Activated CD4-positive, alpha-beta T cell treated with anti-CD3 and anti-CD28 coated beads, Interleukin-2, amount 10 ng/mL, durations not matched to agents 7 days and 5 days (primary cell): ENCODE measurements at regions not wholly inside any gene's neighbourhood (a gene's known extent, or its start where the extent isn't known, plus 50 kb on each side); places are given as distances from the start of the nearest gene placed in this dataset.
"Not testable (repeated sequence)": the region's sequence is repeated elsewhere in the genome, so short reads cannot be mapped to it uniquely, and the experiment has no call there.

ENCODE experiments used
- CTCF ChIA-PET: fragments of 350-600 bp; sonication (Branson Sonifier 250); formaldehyde crosslinking; loops from one replicate; lab custom pipeline; 2021; ENCODE audit warnings: antibody characterized with exemption; lab: Charles Lee
- POLR2A ChIA-PET: fragments of 350-600 bp; sonication (Branson Sonifier 250); formaldehyde crosslinking; loops from one replicate; lab custom pipeline; 2021; ENCODE audit warnings: antibody characterized with exemption; lab: Charles Lee
- DNase-seq: peaks from one replicate; pipeline ENCODE4 v3.0.0-alpha.2; 2020
- H3K27ac Mint-ChIP-seq: one replicate; pipeline ENCODE4 v1.8.0; 2021; ENCODE audit warnings: mild to moderate bottlenecking, moderate library complexity, mixed read lengths
- H3K27me3 Mint-ChIP-seq: one replicate; pipeline ENCODE4 v1.8.0; 2021; ENCODE audit warnings: mixed read lengths
- H3K36me3 Mint-ChIP-seq: one replicate; pipeline ENCODE4 v1.8.0; 2021; ENCODE audit warnings: low read depth, mixed read lengths
- H3K4me1 Mint-ChIP-seq: one replicate; pipeline ENCODE4 v1.8.0; 2021; ENCODE audit warnings: mixed read lengths
- H3K4me3 Mint-ChIP-seq: one replicate; pipeline ENCODE4 v1.8.0; 2021; ENCODE audit warnings: mild to moderate bottlenecking, moderate library complexity, mixed read lengths
- H3K9me3 Mint-ChIP-seq: one replicate; pipeline ENCODE4 v1.8.0; 2021; ENCODE audit warnings: mixed read lengths

DNA sequence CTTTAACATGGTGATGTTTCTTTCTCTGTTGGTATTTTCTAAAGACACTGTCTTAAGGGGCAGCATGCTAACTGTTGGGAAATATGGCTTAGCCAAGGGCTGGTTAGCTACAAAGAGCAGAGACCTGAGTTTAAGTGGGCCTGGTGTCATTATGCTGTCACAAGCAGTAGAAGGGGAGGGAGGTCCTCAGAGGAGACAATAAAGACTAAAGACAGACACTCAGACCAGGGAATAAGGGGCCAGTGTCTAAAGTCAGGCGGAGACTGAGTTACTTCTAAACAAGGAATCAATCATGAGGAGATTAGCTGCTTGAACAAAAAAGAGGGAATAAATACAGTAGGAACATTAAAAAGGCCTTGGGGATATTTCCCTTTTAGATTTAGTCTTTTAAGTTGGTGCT, 142.7 kb upstream of the DPPA4 start:
- Mint-ChIP-seq H3K36me3 (no peaks in the 10 kb centered on the region), H3K4me3 (no peak overlapping the region), H3K9me3 (no peaks in the 10 kb centered on the region), H3K27me3 (no peaks in the 10 kb centered on the region), H3K27ac (no peak overlapping the region), H3K4me1 (no peaks in the 10 kb centered on the region)
- ChIA-PET POLR2A (no interaction called here), CTCF (interaction anchor here (0.6 kb wide), 1 partner anchor 384 kb away, joined by 3 read pairs; no protein-coding TSS in a partner anchor)
- DNase-seq, result no peak

DNA sequence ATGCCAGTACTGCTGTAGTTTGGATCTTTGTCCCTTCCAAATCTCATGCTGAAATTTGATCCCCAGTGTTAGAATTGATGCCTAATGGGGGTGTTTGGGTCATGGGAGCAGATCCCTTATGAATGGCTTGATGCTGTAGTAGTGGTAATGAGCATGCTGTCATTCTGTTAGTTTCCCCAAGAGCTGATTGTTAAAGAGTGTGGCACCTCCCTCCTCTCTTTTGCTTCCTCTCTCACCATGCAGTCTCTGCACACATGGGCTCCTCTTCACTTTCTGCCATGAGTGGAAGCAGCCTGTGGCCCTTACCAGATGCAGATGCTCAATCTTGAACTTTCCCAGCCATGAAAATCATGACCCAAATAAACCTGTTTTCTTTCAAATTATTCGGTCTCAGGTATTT, 141.3 kb upstream of the DPPA4 start:
- POLR2A ChIA-PET, result no interaction called here
- H3K9me3 Mint-ChIP-seq, result no peaks in the 10 kb centered on the region
- DNase-seq, result no peak
- H3K36me3 Mint-ChIP-seq, result no peaks in the 10 kb centered on the region
- H3K27ac Mint-ChIP-seq, result no peak overlapping the region
- H3K4me1 Mint-ChIP-seq, result no peaks in the 10 kb centered on the region
- no peaks in the 10 kb centered on the region for H3K27me3 Mint-ChIP-seq
- no peak overlapping the region for H3K4me3 Mint-ChIP-seq
- CTCF ChIA-PET, result no interaction called here

DNA sequence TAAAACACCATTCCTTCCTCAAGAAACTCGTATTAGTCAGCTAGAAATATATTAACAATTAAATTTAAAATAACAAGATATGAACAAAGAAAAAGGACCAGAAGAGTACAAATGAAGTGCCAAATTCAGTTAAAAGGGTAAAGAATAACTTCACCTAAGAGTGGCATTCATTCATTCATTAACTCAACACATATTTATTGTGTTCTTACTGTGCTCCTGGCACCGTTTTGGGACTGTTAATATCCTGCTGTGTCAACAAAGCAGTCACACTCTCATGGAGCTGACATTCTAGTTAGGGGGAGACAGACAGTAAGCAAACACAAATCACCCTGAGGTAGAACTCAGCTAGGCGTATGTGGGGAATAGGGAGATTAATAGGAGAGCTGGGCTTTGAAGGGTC, 123.6 kb upstream of the DPPA4 start:
- Mint-ChIP-seq H3K36me3 (no peaks in the 10 kb centered on the region), H3K27me3 (no peaks in the 10 kb centered on the region), H3K4me3 (no peak overlapping the region), H3K9me3 (no peaks in the 10 kb centered on the region), H3K4me1 (no peaks in the 10 kb centered on the region), H3K27ac (no peak overlapping the region)
- POLR2A ChIA-PET, result no interaction called here
- no peak for DNase-seq
- CTCF ChIA-PET, result no interaction called here

DNA sequence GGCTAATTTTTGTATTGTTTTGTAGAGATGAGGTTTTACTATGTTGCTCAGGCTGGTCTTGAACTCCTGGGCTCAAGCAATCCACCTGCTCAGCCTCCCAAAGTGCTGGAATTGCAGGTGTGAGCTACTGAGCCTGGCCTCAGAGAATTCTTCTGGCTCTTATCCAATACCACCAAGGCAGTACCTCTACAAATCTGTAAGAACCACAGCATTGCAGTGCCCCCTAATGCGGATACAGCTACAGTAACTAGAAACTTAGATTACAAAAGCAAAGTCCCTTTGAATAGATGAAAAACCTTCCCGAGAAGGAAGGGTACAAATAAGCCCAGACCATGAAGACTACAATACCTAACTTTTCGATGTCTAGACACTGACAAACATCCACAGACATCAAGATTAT, 107.9 kb upstream of the DPPA4 start:
- H3K9me3 Mint-ChIP-seq, result peaks cover 6% of the 10 kb centered on the region
- POLR2A ChIA-PET, result no interaction called here
- H3K27ac Mint-ChIP-seq, result no peak overlapping the region
- no peak overlapping the region for H3K4me3 Mint-ChIP-seq
- H3K27me3 Mint-ChIP-seq, result peaks cover 4% of the 10 kb centered on the region
- no peak for DNase-seq
- no peaks in the 10 kb centered on the region for H3K36me3 Mint-ChIP-seq
- no peaks in the 10 kb centered on the region for H3K4me1 Mint-ChIP-seq
- CTCF ChIA-PET, result no interaction called here

DNA sequence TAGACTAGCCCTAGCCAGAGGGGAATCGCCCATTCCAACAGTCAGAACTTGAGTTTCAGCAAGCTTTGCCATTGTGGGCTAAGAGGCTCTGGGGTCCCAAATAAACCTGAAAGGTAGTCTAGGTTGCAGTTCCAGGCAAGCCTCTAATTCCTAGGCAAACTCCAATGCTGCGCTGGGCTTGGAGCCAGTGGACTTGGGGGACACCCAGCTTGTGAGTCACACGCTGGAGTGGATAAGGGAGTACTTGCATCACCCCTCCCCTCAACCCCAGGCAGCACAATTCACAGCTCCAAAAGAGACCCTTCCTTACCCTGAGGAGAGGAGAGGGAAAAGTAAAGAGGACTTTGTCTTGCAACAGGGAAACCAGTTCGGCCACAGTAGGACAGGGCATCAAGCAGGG, 105.2 kb upstream of the DPPA4 start:
- Mint-ChIP-seq H3K4me1 (no peaks in the 10 kb centered on the region), H3K27me3 (peaks cover 4% of the 10 kb centered on the region), H3K9me3 (peaks cover 6% of the 10 kb centered on the region), H3K27ac (no peak overlapping the region), H3K4me3 (no peak overlapping the region), H3K36me3 (no peaks in the 10 kb centered on the region)
- DNase-seq, result no peak
- ChIA-PET CTCF (no interaction called here), POLR2A (no interaction called here)

DNA sequence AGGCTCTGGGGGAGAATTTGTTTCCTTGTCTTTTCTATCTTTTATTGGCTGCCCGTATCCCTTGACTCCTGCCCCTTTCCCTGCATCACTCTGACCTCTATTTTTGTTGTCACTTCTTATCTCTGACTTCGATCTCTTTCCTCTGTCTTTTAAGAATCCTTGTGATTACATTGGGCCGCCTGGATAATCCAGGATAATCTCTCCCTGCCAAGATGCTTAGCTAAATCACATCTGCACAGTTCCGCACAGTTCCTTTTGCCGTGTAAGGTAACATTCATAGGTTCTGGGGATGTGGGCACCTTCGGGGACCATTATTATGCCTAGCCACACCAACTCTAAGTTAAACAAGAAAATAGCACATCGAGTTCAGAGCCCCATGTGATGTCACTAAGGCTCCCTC, 103.0 kb upstream of the DPPA4 start:
- no peaks in the 10 kb centered on the region for H3K36me3 Mint-ChIP-seq
- H3K9me3 Mint-ChIP-seq, result peaks cover 2% of the 10 kb centered on the region
- POLR2A ChIA-PET, result no interaction called here
- no peaks in the 10 kb centered on the region for H3K4me1 Mint-ChIP-seq
- no peak overlapping the region for H3K27ac Mint-ChIP-seq
- DNase-seq, result no peak
- CTCF ChIA-PET, result no interaction called here
- peaks cover 4% of the 10 kb centered on the region for H3K27me3 Mint-ChIP-seq
- no peak overlapping the region for H3K4me3 Mint-ChIP-seq

DNA sequence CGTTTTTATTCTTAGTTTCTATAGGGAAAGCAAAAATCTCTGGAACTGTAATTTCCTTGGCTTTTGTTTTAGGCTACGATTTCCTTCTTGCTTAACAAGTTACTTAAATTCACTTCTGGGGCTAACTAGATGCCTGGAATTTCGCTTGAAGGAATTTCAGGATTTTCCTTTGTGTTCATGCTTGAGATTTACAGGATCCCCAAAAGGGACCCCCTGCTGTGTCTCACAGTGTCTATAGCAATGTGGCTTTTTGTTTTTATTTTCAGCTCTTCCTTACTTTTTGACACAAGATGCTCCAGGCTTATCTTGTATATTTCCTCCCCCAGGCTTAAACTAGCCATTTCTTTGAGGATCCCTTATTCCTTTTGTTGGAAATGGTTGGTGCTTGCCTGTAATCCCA, 95.5 kb upstream of the DPPA4 start:
- H3K27me3 Mint-ChIP-seq, result no peaks in the 10 kb centered on the region
- H3K36me3 Mint-ChIP-seq, result no peaks in the 10 kb centered on the region
- no peaks in the 10 kb centered on the region for H3K9me3 Mint-ChIP-seq
- POLR2A ChIA-PET, result no interaction called here
- H3K27ac Mint-ChIP-seq, result no peak overlapping the region
- H3K4me3 Mint-ChIP-seq, result no peak overlapping the region
- CTCF ChIA-PET, result no interaction called here
- DNase-seq, result no peak
- no peaks in the 10 kb centered on the region for H3K4me1 Mint-ChIP-seq

DNA sequence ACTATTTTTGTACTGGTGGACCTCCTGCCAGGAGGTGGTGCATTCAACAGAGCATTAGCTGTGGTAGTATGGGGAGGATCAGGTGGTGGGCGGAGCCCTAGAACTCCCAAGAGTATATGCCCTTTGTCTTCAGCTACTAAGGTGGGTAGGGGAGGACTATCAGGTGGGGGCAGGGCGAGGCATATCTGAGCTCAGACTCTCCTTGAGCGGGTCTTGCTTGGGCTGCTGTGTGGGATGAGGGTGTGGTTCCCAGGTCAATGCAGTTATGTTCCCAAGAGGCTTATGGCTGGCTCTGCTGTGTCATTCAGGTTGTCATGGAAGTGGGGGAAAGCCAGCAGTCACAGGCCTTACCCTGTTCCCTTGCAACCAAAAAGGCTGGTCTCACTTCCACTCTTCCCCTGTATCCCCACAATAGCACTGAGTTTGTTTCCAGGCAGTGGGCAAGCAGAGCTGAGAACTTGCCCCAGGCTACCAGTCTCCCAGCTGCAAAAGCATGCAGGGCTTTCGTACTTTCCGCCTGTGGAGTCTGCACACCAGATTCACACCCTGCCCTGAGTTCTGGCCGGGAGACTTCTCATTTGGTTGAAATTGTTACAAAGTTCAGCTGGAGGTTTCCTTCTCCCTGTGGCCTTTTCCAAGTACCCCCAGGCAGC, 93.7 kb upstream of the DPPA4 start:
- Mint-ChIP-seq H3K27me3 (no peaks in the 10 kb centered on the region), H3K9me3 (no peaks in the 10 kb centered on the region), H3K36me3 (no peaks in the 10 kb centered on the region), H3K27ac (no peak overlapping the region), H3K4me1 (no peaks in the 10 kb centered on the region), H3K4me3 (no peak overlapping the region)
- ChIA-PET POLR2A (no interaction called here), CTCF (no interaction called here)
- no peak for DNase-seq

DNA sequence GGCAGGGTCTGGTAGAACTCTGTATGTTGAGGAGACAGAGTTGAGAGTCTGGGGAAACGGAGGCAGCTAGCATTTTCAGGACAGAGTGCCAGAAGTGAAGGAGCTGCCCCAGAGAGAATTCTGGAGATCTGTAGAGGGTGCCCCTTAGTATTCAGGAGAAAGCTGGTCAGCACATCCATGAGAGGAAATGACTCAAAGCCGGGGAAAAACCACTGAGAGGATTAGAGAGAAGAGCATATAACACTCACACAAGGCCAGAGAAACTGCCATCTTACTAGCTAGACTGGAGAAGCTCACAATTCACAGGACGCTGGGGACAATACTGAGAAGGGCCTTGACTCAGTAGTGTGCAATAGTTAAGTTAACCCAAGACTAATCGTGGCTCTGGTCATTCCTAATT, 75.7 kb upstream of the DPPA4 start:
- Mint-ChIP-seq H3K36me3 (no peaks in the 10 kb centered on the region), H3K9me3 (no peaks in the 10 kb centered on the region), H3K4me1 (no peaks in the 10 kb centered on the region), H3K27me3 (no peaks in the 10 kb centered on the region), H3K4me3 (no peak overlapping the region), H3K27ac (no peak overlapping the region)
- POLR2A ChIA-PET, result no interaction called here
- no peak for DNase-seq
- CTCF ChIA-PET, result interaction anchor here (0.8 kb wide), 1 partner anchor 12 kb away, joined by 3 read pairs; no protein-coding TSS in a partner anchor

DNA sequence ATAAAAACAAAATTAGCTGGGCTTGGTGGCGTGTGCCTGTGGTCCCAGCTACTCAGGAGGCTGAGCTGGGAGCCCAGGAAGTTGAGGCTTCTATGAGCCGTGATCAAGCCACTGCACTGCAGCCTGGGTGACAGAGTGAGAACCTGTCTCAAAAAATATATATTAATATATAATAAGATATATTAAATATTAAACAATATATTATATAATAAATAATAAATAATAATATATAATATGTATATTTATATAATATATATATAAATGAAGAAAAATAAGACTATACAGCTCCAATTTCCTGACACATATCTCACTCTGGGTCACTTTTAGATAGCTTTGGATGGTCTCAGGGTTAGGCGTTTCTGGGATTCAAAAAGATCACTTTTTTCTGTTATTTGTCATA, 74.2 kb upstream of the DPPA4 start:
- H3K27me3 Mint-ChIP-seq, result no peaks in the 10 kb centered on the region
- DNase-seq, result no peak
- no peaks in the 10 kb centered on the region for H3K36me3 Mint-ChIP-seq
- H3K4me1 Mint-ChIP-seq, result no peaks in the 10 kb centered on the region
- ChIA-PET POLR2A (interaction anchor here (0.5 kb wide), 1 partner anchor 63 kb away, joined by 5 read pairs; no protein-coding TSS in a partner anchor), CTCF (no interaction called here)
- no peak overlapping the region for H3K27ac Mint-ChIP-seq
- H3K9me3 Mint-ChIP-seq, result no peaks in the 10 kb centered on the region
- H3K4me3 Mint-ChIP-seq, result no peak overlapping the region

DNA sequence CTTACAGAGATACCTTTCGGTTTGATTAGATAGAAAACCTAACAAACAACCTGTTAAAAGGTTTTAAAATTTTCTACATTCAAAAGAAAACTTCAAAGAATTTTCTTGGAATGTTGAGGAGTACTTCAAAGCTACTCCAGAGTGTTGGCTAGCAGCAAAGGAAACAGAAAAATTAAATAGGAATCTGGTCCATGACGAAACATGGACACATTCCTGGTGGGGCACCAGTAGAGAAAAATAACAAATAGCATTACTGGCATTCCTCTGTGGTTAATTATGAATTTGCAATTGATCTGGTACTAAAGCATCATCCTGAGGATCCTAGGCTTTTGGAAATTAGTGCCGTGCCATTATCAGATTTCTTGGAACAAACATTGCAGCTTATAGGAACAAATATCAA, 59.5 kb upstream of the DPPA4 start:
- ChIA-PET CTCF (no interaction called here), POLR2A (no interaction called here)
- Mint-ChIP-seq H3K27me3 (no peaks in the 10 kb centered on the region), H3K9me3 (no peaks in the 10 kb centered on the region), H3K4me3 (no peak overlapping the region), H3K27ac (no peak overlapping the region), H3K36me3 (no peaks in the 10 kb centered on the region), H3K4me1 (no peaks in the 10 kb centered on the region)
- DNase-seq, result no peak

DNA sequence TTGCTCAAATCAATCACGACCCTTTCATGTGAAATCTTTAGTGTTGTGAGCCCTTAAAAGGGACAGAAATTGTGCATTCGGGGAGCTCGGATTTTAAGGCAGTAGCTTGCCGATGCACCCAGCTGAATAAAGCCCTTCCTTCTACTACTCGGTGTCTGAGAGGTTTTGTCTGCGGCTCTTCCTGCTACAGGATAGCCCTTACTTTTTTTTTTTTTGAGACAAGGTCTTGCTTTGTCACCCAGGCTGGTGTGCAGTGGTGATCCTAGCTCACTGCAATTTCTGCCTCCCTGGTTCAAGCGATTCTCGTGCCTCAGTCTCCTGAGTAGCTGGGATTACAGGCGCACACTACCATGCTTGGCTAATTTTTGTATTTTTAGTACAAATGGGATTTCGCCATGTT, 56.4 kb upstream of the DPPA4 start:
- POLR2A ChIA-PET, H3K27ac Mint-ChIP-seq, H3K9me3 Mint-ChIP-seq, H3K36me3 Mint-ChIP-seq, CTCF ChIA-PET, DNase-seq, H3K27me3 Mint-ChIP-seq, H3K4me3 Mint-ChIP-seq, H3K4me1 Mint-ChIP-seq: not testable (repeated sequence)

DNA sequence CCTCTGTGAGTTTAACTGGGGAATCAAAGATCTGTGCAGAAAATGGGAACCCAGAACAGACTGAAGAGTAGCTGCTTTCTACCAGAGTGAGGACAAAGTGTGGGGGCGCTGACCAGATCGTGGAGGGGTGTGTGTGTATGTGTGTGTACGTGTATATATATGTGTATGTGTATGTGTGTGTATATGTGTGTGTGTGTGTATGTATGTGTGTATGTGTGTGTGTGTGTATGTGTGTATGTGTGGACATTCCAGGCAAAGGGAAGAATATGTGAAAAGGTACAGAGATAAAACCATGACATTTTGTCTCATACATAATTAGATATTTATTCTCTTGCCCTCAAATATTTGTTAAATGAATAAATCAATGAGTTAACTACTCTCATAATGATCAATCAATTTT, 54.9 kb upstream of the DPPA4 start:
- Mint-ChIP-seq H3K36me3 (no peaks in the 10 kb centered on the region), H3K4me1 (no peaks in the 10 kb centered on the region), H3K27ac (no peak overlapping the region), H3K27me3 (no peaks in the 10 kb centered on the region), H3K4me3 (no peak overlapping the region), H3K9me3 (no peaks in the 10 kb centered on the region)
- ChIA-PET POLR2A (no interaction called here), CTCF (no interaction called here)
- DNase-seq, result no peak

DNA sequence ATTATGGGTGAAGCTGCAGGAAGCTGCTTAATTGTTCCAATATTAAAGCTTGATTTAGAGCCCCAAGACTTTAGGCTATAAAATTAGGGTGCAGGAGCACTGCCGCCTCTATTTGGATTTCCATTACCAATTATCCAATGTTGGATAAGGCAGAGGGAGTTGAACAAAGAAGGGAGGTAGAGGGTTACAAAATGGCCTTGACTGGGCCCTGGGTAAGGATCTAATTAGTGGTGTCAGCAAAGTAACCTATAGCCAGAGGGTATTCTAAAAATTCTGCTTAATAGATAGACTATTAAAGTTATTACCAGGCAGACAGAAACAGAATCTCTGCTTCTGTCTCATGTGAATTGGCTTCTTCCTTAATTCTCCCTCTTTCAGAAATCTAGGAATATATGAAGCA, 50.3 kb upstream of the DPPA4 start:
- no peaks in the 10 kb centered on the region for H3K9me3 Mint-ChIP-seq
- CTCF ChIA-PET, result no interaction called here
- no peak overlapping the region for H3K27ac Mint-ChIP-seq
- H3K4me3 Mint-ChIP-seq, result no peak overlapping the region
- no peaks in the 10 kb centered on the region for H3K4me1 Mint-ChIP-seq
- no peaks in the 10 kb centered on the region for H3K36me3 Mint-ChIP-seq
- H3K27me3 Mint-ChIP-seq, result no peaks in the 10 kb centered on the region
- DNase-seq, result no peak
- POLR2A ChIA-PET, result interaction anchor here (0.6 kb wide), 1 partner anchor 671 kb away, joined by 3 read pairs; no protein-coding TSS in a partner anchor
